HFF-Myc (cell line): ENCODE measurements at regions not wholly inside any gene's neighbourhood (a gene's known extent, or its start where the extent isn't known, plus 50 kb on each side); places are given as distances from the start of the nearest gene placed in this dataset.

Source experiments
- DNase-seq: peaks from one replicate; pipeline ENCODE4 v3.0.0-alpha.2; 2011; ENCODE audit warnings: low read depth; ENCODE audit errors: extremely low read depth
- H3K4me3 ChIP-seq: replicated peaks from 2 replicates; pipeline ENCODE4 v1.5.1; 2011; ENCODE audit warnings: low read depth, mild to moderate bottlenecking, control low read depth, low read length
- CTCF ChIP-seq: IDR thresholded peaks from 2 replicates; pipeline ENCODE4 v1.5.1; 2012; ENCODE audit warnings: mild to moderate bottlenecking, low read depth, low read length, control low read depth; ENCODE audit errors: missing control alignments

GRCh38 chr14:53851394-53852090 lies 105.1 kb downstream of the BMP4 start:
- no peak for TF ChIP-seq CTCF
- DNase-seq, result no peak
- H3K4me3 ChIP-seq, result no peak overlapping the region

- no peak for TF ChIP-seq CTCF
- H3K4me3 ChIP-seq, result no peak overlapping the region
- peak; percentile 51 for DNase-seq
Observed at GRCh38 chr14:53850714-53851296, 105.8 kb downstream of the BMP4 start.

GRCh38 chr14:53849549-53849948 lies 107.1 kb downstream of the BMP4 start:
- no peak for DNase-seq
- TF ChIP-seq CTCF, result no peak
- H3K4me3 ChIP-seq, result no peak overlapping the region

GRCh38 chr14:53848854-53849253 lies 107.8 kb downstream of the BMP4 start:
- no peak for TF ChIP-seq CTCF
- DNase-seq, result no peak
- no peak overlapping the region for H3K4me3 ChIP-seq

GRCh38 chr14:53847881-53848280 lies 108.7 kb downstream of the BMP4 start:
- no peak overlapping the region for H3K4me3 ChIP-seq
- no peak for DNase-seq
- TF ChIP-seq CTCF, result no peak

- no peak for DNase-seq
- TF ChIP-seq CTCF, result no peak
- H3K4me3 ChIP-seq, result no peak overlapping the region
Observed at GRCh38 chr14:53847057-53847456, 109.6 kb downstream of the BMP4 start.
